ENCODE measurements at regions not wholly inside any gene's neighbourhood (a gene's known extent, or its start where the extent isn't known, plus 50 kb on each side); places are given as distances from the start of the nearest gene placed in this dataset.

DNA sequence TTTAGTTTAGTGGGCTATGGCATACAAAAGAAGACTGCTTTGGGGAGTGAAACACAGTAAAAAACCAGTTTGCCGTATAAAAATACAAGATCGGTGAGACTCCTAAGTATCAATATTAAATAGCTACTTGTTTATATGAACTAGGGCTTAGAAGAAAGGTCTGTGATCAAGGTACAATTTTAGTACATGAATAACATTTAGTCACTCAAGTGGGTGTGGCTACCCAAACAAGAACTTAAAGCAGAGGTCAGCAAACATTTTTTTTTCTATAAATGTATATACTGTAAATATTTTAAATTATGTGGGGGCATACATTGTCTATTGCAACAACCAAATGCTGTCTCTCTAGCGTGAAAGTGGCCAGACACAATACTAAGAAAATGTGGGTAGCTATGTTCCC, 1452.5 kb upstream of the NUDT12 start:
- H2AFZ ChIP-seq (ENCODE audit: low read length) = no peak overlapping the region
- no peaks in the 10 kb centered on the region for H3F3A ChIP-seq (ENCODE audit: insufficient read depth, low read length)
- H3K9ac ChIP-seq (ENCODE audit: low read length) = no peak overlapping the region
- no peaks in the 10 kb centered on the region for H4K20me1 ChIP-seq (ENCODE audit: insufficient read depth, low read length)
- no peaks in the 10 kb centered on the region for H3K9me2 ChIP-seq (ENCODE audit: low read depth, low read length)
- H3K9me3 ChIP-seq (ENCODE audit: low read length) = no peaks in the 10 kb centered on the region
- H3K4me3 ChIP-seq (ENCODE audit: low read depth, low read length, poor library complexity, severe bottlenecking) = no peak overlapping the region
- H3K79me2 ChIP-seq (ENCODE audit: insufficient read depth, low read length) = no peaks in the 10 kb centered on the region
- H3K36me3 ChIP-seq (ENCODE audit: insufficient read depth, low read length) = no peaks in the 10 kb centered on the region
- no peak overlapping the region for H3K4me2 ChIP-seq (ENCODE audit: low read length)
- no peak overlapping the region for H3K27ac ChIP-seq (ENCODE audit: low read depth, low read length, poor library complexity, severe bottlenecking)
- H3K27me3 ChIP-seq (ENCODE audit: insufficient read depth, low read length) = no peaks in the 10 kb centered on the region
- TF ChIP-seq, protein P1, sequence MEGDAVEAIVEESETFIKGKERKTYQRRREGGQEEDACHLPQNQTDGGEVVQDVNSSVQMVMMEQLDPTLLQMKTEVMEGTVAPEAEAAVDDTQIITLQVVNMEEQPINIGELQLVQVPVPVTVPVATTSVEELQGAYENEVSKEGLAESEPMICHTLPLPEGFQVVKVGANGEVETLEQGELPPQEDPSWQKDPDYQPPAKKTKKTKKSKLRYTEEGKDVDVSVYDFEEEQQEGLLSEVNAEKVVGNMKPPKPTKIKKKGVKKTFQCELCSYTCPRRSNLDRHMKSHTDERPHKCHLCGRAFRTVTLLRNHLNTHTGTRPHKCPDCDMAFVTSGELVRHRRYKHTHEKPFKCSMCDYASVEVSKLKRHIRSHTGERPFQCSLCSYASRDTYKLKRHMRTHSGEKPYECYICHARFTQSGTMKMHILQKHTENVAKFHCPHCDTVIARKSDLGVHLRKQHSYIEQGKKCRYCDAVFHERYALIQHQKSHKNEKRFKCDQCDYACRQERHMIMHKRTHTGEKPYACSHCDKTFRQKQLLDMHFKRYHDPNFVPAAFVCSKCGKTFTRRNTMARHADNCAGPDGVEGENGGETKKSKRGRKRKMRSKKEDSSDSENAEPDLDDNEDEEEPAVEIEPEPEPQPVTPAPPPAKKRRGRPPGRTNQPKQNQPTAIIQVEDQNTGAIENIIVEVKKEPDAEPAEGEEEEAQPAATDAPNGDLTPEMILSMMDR (IDR thresholded peaks at IDR 0.05; ENCODE audit: low read length) = no peak
- TF ChIP-seq EZH2 (IDR thresholded peaks at IDR 0.05; ENCODE audit: borderline replicate concordance, low read length) = no peak
- H3K4me1 ChIP-seq (ENCODE audit: insufficient read depth, low read length, severe bottlenecking) = no peaks in the 10 kb centered on the region

DNA sequence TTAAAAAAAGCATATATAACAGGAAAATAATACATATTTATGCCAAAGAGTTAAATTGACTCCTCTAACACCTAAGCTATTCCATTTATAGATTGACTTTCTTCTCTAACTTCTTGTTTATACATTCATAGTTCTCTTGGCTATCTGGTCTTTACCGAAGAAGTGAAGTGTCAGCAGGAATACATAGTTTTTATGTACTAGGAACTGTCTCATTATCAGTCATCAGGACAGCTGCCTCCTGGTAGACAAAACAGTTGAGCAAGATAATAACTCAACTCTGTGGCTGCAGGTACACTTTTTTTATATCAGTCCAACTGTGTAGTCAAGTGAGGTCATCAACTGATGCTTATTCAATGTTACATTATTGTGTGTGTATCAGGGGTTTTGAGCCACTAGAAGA, 1436.0 kb upstream of the NUDT12 start:
- Histone ChIP-seq H3K9me3 (ENCODE audit: low read length) (no peaks in the 10 kb centered on the region), H3K4me1 (ENCODE audit: insufficient read depth, low read length, severe bottlenecking) (no peaks in the 10 kb centered on the region), H3K4me3 (ENCODE audit: low read depth, low read length, poor library complexity, severe bottlenecking) (no peak overlapping the region), H3K27me3 (ENCODE audit: insufficient read depth, low read length) (no peaks in the 10 kb centered on the region), H2AFZ (ENCODE audit: low read length) (no peak overlapping the region), H3F3A (ENCODE audit: insufficient read depth, low read length) (no peaks in the 10 kb centered on the region), H3K9ac (ENCODE audit: low read length) (no peak overlapping the region), H3K36me3 (ENCODE audit: insufficient read depth, low read length) (no peaks in the 10 kb centered on the region), H4K20me1 (ENCODE audit: insufficient read depth, low read length) (no peaks in the 10 kb centered on the region), H3K79me2 (ENCODE audit: insufficient read depth, low read length) (no peaks in the 10 kb centered on the region), H3K4me2 (ENCODE audit: low read length) (no peak overlapping the region), H3K27ac (ENCODE audit: low read depth, low read length, poor library complexity, severe bottlenecking) (no peak overlapping the region), H3K9me2 (ENCODE audit: low read depth, low read length) (no peaks in the 10 kb centered on the region)
- no peak for TF ChIP-seq EZH2 (IDR thresholded peaks at IDR 0.05; ENCODE audit: borderline replicate concordance, low read length)
- TF ChIP-seq, protein P1 (IDR thresholded peaks at IDR 0.05; ENCODE audit: low read length) = no peak

DNA sequence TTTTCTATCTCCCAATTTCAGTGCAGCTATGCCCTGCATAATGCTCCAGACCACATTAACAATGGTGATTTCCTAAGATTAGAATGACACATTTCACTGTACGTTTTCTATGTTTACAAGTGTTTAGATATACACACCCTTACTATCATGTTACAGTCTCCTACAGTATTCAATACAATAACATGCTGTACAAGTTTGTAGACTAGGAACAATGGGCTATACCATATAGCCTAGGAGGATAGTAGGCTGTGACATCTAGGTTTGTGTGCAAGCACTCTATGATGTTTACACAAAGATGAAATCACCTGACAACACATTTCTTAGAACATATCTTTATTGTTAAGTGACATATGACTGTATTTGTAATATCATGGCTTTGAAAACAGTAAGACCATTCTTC, 1435.6 kb upstream of the NUDT12 start:
- Histone ChIP-seq H3K4me2 (ENCODE audit: low read length) (no peak overlapping the region), H3K9me2 (ENCODE audit: low read depth, low read length) (no peaks in the 10 kb centered on the region), H3K9ac (ENCODE audit: low read length) (no peak overlapping the region), H3K36me3 (ENCODE audit: insufficient read depth, low read length) (no peaks in the 10 kb centered on the region), H3K4me1 (ENCODE audit: insufficient read depth, low read length, severe bottlenecking) (no peaks in the 10 kb centered on the region), H4K20me1 (ENCODE audit: insufficient read depth, low read length) (no peaks in the 10 kb centered on the region), H3K27ac (ENCODE audit: low read depth, low read length, poor library complexity, severe bottlenecking) (no peak overlapping the region), H3K27me3 (ENCODE audit: insufficient read depth, low read length) (no peaks in the 10 kb centered on the region), H3F3A (ENCODE audit: insufficient read depth, low read length) (no peaks in the 10 kb centered on the region), H3K79me2 (ENCODE audit: insufficient read depth, low read length) (no peaks in the 10 kb centered on the region), H2AFZ (ENCODE audit: low read length) (no peak overlapping the region), H3K4me3 (ENCODE audit: low read depth, low read length, poor library complexity, severe bottlenecking) (no peak overlapping the region), H3K9me3 (ENCODE audit: low read length) (no peaks in the 10 kb centered on the region)
- TF ChIP-seq, protein P1 (IDR thresholded peaks at IDR 0.05; ENCODE audit: low read length) = no peak
